Smooth muscle cell of the brain vasculature (primary cell): ENCODE measurements at regions not wholly inside any gene's neighbourhood (a gene's known extent, or its start where the extent isn't known, plus 50 kb on each side); places are given as distances from the start of the nearest gene placed in this dataset.
"Not testable (repeated sequence)": the region's sequence is repeated elsewhere in the genome, so short reads cannot be mapped to it uniquely, and the experiment has no call there.

Source experiments
- DNase-seq: peaks from one replicate; pipeline ENCODE4 v3.0.0-alpha.2; 2012; ENCODE audit warnings: low read depth, low spot score

GRCh38 chr9:117649126-117649525, 55.1 kb upstream of the TLR4 start:
- DNase-seq = no peak

DNA sequence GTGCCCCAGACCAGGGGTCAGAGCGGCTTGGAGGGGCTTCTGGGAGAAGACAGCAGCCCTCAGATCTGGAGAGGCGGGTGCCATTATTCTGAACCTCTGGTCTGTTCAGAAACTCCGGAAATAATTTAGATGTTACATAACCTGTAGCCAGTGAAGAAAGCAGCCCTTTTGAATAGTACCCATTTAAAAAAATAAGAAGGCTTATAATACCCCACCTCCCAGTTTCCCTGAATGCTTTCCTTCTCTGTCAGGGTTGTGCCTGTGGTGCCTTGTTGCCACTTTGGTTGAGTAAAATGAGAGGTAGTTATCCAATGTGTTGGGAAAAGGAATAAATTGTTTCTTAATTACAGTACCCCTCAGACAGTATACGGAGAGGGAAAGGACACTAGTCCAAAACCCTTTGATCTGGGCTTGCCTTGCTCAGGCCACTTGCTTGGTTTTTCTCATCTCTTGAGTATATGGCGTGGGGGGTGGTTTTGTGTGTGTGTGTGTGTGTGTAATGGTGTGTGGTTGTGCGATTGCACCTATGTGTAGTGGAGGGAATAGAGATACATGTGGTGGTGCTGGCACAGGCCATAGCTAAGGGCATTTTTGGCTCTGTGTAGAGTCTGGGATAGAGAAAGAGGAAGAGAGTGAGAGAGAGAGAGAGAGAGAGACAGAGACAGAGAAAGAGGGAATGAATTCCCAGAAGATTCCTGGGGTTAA, 59.1 kb upstream of the TLR4 start:
- no peak for DNase-seq

- peak; percentile 52 for DNase-seq
These were observed 59.9 kb upstream of the TLR4 start for GRCh38 chr9:117644133-117644931.

DNA sequence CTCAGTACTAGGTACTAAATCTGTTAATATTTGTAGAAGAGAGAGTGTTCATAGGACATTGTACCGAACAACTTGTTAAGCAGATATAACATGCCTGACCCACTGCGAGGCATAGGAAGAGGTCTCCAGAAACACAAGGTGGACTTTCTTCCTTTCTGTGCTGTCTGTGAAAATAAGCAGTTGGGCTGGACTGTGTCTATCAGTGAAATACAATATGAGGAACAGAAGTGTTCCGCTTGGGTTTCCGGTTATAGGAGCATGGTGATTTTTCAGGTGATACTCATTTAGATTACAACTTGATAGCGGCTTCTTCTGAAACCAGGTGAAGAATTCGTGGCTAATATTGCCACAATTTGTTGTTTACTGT, 60.9 kb upstream of the TLR4 start:
- no peak for DNase-seq

DNA sequence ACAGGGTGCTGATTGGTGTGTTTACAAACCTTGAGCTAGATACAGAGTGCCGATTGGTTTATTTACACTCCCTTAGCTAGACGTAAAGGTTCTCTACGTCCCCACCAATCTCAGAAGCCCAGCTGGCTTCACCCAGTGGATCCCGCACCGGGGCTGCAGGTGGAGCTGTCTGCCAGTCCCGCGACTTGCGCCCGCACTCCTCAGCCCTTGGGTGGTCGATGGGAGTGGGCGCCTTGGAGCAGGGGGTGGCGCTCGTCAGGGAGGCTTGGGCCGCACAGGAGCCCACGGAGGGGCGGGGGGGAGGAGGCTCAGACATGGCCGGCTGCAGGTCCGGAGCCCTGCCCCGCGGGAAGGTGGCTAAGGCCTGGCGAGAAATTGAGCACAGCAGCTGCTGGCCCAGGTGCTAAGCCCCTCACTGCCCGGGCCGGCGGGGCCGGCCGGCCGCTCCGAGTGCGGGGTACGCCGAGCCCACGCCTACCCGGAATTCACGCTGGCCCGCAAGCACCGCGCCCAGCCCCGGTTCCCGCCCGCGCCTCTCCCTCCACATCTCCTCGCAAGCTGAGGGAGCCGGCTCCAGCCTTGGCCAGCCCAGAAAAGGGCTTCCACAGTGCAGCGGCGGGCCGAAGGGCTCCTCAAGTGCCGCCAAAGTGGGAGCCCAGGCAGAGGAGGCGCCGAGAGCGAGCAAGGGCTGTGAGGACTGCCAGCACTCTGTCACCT, 61.5 kb upstream of the TLR4 start:
- not testable (repeated sequence) for DNase-seq

- DNase-seq = no peak
These were observed 67.5 kb upstream of the TLR4 start for GRCh38 chr9:117636681-117637080.

DNA sequence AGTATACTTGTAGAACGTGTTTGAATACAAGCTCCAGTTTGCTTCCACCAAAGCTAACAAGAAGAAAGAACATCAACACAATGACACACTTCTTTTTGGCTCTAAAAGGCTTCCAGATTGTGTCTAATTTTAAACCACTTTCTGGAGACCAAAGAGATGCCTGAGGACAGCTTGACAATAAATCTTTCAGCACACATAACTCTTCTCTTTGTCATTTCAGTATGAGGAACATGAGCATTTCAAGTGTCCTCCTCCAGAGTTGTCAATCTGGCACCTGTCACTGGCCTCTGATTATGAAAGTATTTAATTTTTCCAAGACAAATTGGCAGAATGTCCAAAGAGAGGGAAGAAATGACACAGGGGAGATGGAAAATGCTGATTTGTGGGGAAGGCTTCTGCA, 79.0 kb upstream of the TLR4 start:
- DNase-seq = no peak

DNA sequence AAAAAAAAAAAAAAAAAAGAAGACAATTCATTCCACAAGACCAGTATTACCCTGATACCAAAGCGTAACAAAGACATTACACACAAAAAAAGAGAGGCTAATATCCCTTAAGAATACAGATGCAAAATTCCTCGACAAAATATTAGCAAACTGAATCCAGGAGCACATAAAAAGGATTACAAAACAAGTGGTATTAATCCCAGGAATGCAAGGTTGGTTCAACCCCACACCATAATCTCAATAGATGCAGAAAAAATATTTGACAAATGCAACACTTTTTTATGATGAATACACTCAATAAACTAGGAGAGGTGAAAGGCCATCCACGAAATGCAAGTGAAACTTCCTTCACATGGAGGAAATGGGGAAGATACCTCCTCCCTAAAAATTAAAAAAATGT, 80.1 kb upstream of the TLR4 start:
- no peak for DNase-seq

DNA sequence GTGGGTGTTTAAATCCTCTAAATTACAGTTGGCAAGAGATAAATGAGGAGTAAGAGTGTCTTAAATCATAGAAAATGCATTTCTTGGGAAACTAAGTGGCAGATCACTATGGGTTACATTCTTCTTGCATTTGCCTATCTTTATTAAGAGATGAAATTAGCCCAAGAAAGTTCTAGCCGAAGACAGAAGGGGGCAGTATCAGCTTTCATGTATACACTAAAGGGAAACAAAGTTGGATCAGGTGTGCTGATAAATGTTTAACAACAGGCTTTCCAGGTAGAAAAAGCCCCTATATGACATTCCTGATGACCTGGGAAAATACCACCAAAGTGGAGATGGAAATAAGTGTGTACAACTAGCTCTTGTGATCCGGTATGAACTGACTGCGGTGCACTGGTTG, 81.9 kb upstream of the TLR4 start:
- no peak for DNase-seq

DNA sequence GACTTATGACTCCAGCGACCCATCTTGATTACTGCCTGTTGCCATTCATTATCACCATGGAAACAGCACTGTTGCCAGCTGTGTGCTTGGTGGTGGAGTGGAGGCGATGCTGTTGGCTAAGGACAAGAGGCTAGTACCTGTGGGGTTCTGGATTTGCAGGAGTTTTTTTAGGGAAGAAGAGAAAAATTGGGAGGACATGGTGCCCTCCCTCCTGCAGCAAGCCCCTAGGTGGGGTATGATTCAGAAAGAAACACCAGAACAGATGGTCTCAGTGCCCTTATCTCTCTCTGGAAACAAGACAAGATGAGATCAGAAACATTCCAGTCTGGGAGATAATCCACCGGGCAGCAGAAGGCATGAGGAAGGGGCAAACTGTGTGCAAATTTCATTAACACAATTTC, 87.8 kb upstream of the TLR4 start:
- no peak for DNase-seq

DNA sequence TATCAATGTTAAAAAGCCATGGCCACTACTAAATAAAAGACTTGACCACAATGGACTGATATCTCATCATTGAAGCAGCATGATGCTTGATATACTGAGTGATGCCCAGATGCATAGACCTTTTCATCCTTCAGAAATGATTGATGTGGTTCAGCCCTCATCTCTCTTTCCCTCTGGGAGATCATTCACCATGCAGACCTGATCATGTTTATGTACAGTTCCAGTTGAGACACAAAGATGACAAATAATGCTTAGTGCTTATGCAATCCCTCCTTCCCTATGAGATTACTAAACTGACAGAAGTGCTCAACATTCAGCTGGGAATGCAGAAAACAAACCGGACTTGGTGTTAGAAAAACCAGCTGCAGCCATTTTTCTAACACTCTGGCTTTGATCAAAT, 91.9 kb upstream of the TLR4 start:
- DNase-seq = no peak

DNA sequence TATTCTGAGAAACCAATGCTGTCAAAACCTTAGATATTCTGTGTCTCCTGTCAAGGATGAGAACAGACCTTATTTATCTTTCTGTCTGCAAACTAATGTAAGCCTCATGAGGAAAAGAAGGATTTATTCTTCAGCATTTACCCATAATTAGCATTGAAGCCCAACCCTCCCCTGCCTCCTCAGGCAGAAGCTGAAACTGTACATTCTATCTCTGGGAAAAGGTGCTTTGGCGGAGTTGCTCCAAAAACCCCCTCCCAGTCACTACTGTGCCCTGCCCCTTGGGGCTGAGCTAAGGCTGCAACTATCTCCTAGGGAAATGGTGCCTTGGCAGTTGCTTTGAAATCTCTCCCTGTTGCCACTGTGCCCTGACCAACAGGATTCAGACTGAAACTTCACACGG, 106.2 kb upstream of the TLR4 start:
- no peak for DNase-seq

DNA sequence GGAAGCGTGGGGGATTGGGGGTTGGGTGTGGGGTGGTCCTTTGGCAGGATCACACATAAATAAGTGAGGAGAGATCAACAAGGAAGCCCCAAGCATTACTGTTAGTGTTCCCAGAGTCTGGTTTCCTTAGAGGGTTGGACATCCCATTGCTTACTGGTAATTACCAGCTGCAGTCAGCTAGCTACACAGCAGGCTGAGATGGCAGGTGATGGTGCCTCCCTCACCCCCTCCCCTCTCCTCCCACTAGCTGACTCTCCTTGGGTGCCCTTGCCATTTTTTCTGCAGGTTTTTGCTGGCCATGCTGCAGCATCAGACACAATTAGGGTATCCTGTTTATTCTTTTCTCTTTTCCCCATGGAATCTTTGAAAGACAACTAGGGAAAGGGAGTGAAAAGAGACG, 107.5 kb upstream of the TLR4 start:
- DNase-seq = no peak

DNA sequence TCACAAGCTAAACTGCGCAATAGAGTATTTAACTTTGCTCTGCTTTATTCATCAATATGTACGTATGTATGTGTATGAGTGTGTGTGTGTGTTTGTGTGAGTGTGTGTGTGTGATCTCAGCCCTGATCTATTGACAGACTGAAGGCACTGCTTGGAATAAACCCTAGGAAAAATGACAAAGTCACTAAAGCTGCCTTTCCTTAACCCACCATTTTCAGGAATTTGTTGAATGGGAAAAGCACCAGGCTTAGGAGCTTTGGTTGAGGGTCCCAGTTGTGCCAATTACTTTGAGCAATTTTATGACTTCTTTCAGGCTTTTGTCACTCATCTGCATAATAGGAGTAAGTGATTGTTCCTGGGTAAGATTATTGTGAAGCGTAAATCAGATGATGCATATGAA, 108.6 kb upstream of the TLR4 start:
- DNase-seq = no peak

DNA sequence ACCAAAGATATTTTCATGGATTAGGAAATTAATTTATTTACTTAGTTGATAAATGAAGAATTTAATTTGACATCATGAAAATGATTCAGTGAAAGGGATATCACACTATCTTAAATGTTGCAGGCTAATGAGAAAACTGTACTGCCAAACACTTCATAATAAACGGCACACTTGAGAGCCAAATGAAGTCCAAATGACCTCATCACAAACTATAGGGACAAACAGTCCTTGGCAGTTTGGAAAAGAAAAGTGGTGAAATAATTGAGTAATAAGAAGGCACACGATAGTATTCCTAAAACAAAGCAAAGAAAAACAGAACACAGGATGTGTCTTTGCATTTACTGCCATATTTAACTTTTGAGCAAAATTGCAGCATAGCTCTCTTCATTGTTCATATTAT, 116.9 kb upstream of the TLR4 start:
- no peak for DNase-seq

- no peak for DNase-seq
These were observed 130.1 kb upstream of the TLR4 start for GRCh38 chr9:117574099-117574498.

DNA sequence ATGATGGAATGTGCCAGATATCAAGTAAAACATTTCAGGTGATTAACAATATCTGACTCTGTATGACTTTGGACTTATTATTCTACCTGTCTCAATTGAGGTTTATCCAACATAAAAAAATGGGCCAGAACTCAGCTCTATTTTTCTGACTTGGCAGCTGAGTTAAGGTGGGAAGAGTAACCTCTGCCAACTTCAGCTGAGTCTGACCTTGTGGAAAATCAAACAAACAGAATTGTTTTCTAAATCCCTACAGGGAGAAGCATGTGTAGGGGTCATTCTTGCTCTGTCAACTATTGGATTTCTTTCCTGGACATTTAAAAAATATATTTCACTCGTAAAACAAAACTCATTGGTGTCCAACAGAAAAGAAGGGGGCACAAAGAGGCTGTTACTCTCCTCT, 139.4 kb upstream of the TLR4 start:
- DNase-seq = no peak

- DNase-seq = no peak
These were observed 142.4 kb upstream of the TLR4 start for GRCh38 chr9:117561761-117562160.

- peak; percentile 3 for DNase-seq
These were observed 141.2 kb upstream of the ASTN2 start for GRCh38 chr9:117555964-117556629.

DNA sequence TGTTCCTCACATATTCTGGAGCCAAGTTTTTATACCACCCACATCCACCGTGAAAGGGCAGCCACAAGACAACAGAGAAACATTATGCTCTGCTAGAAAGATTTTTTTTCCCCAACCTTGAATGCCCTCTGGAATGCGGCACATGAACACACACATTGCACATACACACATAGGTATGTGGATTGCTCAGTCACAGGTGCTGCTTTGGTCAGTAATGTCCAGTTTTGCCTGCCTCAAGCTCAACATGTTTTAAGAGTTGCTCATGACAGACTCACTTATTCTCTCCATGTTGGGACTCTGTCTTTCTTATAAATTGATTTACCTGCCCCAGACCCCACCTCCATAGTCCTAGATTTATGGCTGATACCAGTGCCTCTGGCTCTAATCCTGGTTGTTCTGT, 138.0 kb upstream of the ASTN2 start:
- DNase-seq = no peak

DNA sequence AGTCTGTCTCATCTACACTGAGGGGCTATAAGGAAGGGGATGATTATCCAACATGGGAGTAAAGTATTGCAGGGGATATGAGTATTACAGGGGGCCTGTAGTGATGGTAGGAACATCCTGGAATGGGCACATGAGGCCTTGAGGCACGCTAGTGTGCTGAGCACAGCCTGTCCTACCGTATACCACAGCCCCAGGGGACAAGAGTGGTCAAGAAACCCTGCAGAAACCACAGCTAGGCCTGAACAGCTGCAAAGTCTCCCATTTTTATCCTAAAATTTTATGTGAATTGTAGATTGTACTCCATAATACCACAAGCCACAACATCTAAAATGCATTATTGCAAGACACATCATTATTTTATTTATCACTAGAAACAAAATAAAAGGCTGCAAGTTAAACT, 136.3 kb upstream of the ASTN2 start:
- no peak for DNase-seq

GRCh38 chr9:117549444-117549843, 134.6 kb upstream of the ASTN2 start:
- no peak for DNase-seq
